Osteocyte (in vitro differentiated cells): ENCODE measurements at regions not wholly inside any gene's neighbourhood (a gene's known extent, or its start where the extent isn't known, plus 50 kb on each side); places are given as distances from the start of the nearest gene placed in this dataset.
"Not testable (repeated sequence)": the region's sequence is repeated elsewhere in the genome, so short reads cannot be mapped to it uniquely, and the experiment has no call there.

Source experiments
- DNase-seq: peaks from one replicate; pipeline ENCODE4 v3.0.0; 2021; ENCODE audit warnings: mixed read lengths; ENCODE audit not compliant: unreplicated experiment; ENCODE audit errors: extremely low spot score
- H3K27ac Mint-ChIP-seq: one replicate; pipeline ENCODE4 v1.8.0; 2021; ENCODE audit warnings: mild to moderate bottlenecking, mixed read lengths; ENCODE audit not compliant: unreplicated experiment
- H3K27me3 Mint-ChIP-seq: one replicate; pipeline ENCODE4 v1.8.0; 2021; ENCODE audit warnings: mixed read lengths; ENCODE audit not compliant: unreplicated experiment
- H3K36me3 Mint-ChIP-seq: one replicate; pipeline ENCODE4 v1.8.0; 2021; ENCODE audit warnings: mixed read lengths; ENCODE audit not compliant: unreplicated experiment
- H3K4me1 Mint-ChIP-seq: one replicate; pipeline ENCODE4 v1.8.0; 2021; ENCODE audit warnings: mixed read lengths; ENCODE audit not compliant: unreplicated experiment
- H3K4me3 Mint-ChIP-seq: one replicate; pipeline ENCODE4 v1.8.0; 2021; ENCODE audit warnings: mild to moderate bottlenecking, moderate library complexity, mixed read lengths; ENCODE audit not compliant: unreplicated experiment
- H3K9me3 Mint-ChIP-seq: one replicate; pipeline ENCODE4 v1.8.0; 2021; ENCODE audit warnings: mixed read lengths; ENCODE audit not compliant: unreplicated experiment
- TF ChIP-seq, protein P1 (sequence below): fragments of 200-600 bp; sonication (generic); IDR thresholded peaks from 2 replicates; pipeline ENCODE4 v1.5.0; 2021; ENCODE audit warnings: antibody characterized with exemption, mild to moderate bottlenecking, moderate library complexity

GRCh38 chr7:91463330-91463729, 199.1 kb downstream of the FZD1 start:
- no peaks in the 10 kb centered on the region for H3K9me3 Mint-ChIP-seq
- no peak for DNase-seq
- TF ChIP-seq, protein P1, sequence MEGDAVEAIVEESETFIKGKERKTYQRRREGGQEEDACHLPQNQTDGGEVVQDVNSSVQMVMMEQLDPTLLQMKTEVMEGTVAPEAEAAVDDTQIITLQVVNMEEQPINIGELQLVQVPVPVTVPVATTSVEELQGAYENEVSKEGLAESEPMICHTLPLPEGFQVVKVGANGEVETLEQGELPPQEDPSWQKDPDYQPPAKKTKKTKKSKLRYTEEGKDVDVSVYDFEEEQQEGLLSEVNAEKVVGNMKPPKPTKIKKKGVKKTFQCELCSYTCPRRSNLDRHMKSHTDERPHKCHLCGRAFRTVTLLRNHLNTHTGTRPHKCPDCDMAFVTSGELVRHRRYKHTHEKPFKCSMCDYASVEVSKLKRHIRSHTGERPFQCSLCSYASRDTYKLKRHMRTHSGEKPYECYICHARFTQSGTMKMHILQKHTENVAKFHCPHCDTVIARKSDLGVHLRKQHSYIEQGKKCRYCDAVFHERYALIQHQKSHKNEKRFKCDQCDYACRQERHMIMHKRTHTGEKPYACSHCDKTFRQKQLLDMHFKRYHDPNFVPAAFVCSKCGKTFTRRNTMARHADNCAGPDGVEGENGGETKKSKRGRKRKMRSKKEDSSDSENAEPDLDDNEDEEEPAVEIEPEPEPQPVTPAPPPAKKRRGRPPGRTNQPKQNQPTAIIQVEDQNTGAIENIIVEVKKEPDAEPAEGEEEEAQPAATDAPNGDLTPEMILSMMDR: no peak
- H3K27ac Mint-ChIP-seq: no peak overlapping the region
- H3K4me3 Mint-ChIP-seq: no peak overlapping the region
- peaks cover 55% of the 10 kb centered on the region for H3K4me1 Mint-ChIP-seq
- no peaks in the 10 kb centered on the region for H3K27me3 Mint-ChIP-seq
- no peaks in the 10 kb centered on the region for H3K36me3 Mint-ChIP-seq

DNA sequence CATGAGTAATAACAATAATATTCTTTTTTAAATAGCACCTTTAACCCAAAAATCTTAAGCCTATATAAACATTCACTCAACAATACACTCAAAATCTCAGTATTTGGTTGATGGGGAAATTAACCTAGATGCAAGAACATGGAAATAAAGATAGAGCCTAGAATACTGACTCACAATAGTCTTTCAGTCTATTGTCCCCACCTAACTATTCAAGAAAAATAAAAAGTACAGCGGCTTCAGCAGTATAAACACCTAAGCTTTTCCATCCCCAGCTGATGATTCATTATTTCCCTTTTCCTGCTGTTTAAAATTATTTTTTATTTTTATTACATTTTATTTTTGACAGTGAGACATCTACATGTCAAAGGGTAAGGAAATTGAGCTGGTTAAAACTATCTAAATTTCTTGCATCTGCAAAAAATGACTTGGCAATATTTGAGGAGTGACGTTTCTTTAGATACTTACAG, 201.4 kb downstream of the FZD1 start:
- H3K9me3 Mint-ChIP-seq: peaks cover 4% of the 10 kb centered on the region
- peak overlapping the region; percentile 90 for H3K27ac Mint-ChIP-seq
- H3K27me3 Mint-ChIP-seq: no peaks in the 10 kb centered on the region
- TF ChIP-seq, protein P1: no peak
- no peaks in the 10 kb centered on the region for H3K36me3 Mint-ChIP-seq
- no peak overlapping the region for H3K4me3 Mint-ChIP-seq
- DNase-seq: no peak
- peaks cover 72% of the 10 kb centered on the region for H3K4me1 Mint-ChIP-seq

GRCh38 chr7:91468256-91468655, 204.0 kb downstream of the FZD1 start:
- TF ChIP-seq, protein P1: no peak
- H3K4me1 Mint-ChIP-seq: peaks cover 59% of the 10 kb centered on the region
- no peaks in the 10 kb centered on the region for H3K36me3 Mint-ChIP-seq
- H3K4me3 Mint-ChIP-seq: no peak overlapping the region
- peaks cover 4% of the 10 kb centered on the region for H3K9me3 Mint-ChIP-seq
- no peaks in the 10 kb centered on the region for H3K27me3 Mint-ChIP-seq
- H3K27ac Mint-ChIP-seq: no peak overlapping the region
- no peak for DNase-seq

- Mint-ChIP-seq H3K9me3 (peaks cover 21% of the 10 kb centered on the region), H3K27me3 (no peaks in the 10 kb centered on the region), H3K36me3 (peaks cover 7% of the 10 kb centered on the region), H3K4me1 (peaks cover 15% of the 10 kb centered on the region), H3K4me3 (no peak overlapping the region), H3K27ac (no peak overlapping the region)
- TF ChIP-seq, protein P1: no peak
- DNase-seq: no peak
These were observed 209.4 kb downstream of the FZD1 start for GRCh38 chr7:91473619-91474018.

- TF ChIP-seq, protein P1: no peak
- Mint-ChIP-seq H3K9me3 (peaks cover 21% of the 10 kb centered on the region), H3K4me3 (no peak overlapping the region), H3K27me3 (no peaks in the 10 kb centered on the region), H3K27ac (no peak overlapping the region), H3K4me1 (peaks cover 11% of the 10 kb centered on the region), H3K36me3 (peaks cover 7% of the 10 kb centered on the region)
- DNase-seq: no peak
These were observed 209.8 kb downstream of the FZD1 start for GRCh38 chr7:91474074-91474473.

- H3K9me3 Mint-ChIP-seq, H3K4me3 Mint-ChIP-seq, H3K4me1 Mint-ChIP-seq, DNase-seq, H3K27ac Mint-ChIP-seq, H3K27me3 Mint-ChIP-seq, H3K36me3 Mint-ChIP-seq: not testable (repeated sequence)
These were observed 216.2 kb downstream of the FZD1 start for GRCh38 chr7:91480470-91480869.
